Hepatocyte (in vitro differentiated cells): ENCODE measurements at regions not wholly inside any gene's neighbourhood (a gene's known extent, or its start where the extent isn't known, plus 50 kb on each side); places are given as distances from the start of the nearest gene placed in this dataset.

Source experiments
- DNase-seq: peaks from one replicate; pipeline ENCODE4 v3.0.0-alpha.2; 2016; ENCODE audit warnings: low spot score
- H2AFZ ChIP-seq: fragments of 200-600 bp; sonication (generic); 2 replicates; pipeline ENCODE4 v1.6.0; 2016; ENCODE audit warnings: antibody characterized with exemption, mild to moderate bottlenecking
- H3K27ac ChIP-seq: fragments of 200-600 bp; sonication (generic); 2 replicates; pipeline ENCODE4 v1.5.1; 2016; ENCODE audit warnings: mild to moderate bottlenecking
- H3K27me3 ChIP-seq: fragments of 200-600 bp; sonication (generic); 2 replicates; pipeline ENCODE4 v1.6.1; 2016
- H3K36me3 ChIP-seq: fragments of 200-600 bp; sonication (generic); replicated peaks from 2 replicates; pipeline ENCODE4 v1.5.1; 2016; ENCODE audit warnings: low read depth; ENCODE audit not compliant: insufficient read depth
- H3K4me1 ChIP-seq: fragments of 200-600 bp; sonication (generic); 2 replicates; pipeline ENCODE4 v1.5.1; 2016; ENCODE audit warnings: mild to moderate bottlenecking, moderate library complexity; ENCODE audit not compliant: insufficient read depth
- H3K4me2 ChIP-seq: fragments of 200-600 bp; sonication (generic); 2 replicates; pipeline ENCODE4 v1.6.0; 2016
- H3K4me3 ChIP-seq: fragments of 200-600 bp; sonication (generic); 2 replicates; pipeline ENCODE4 v1.5.1; 2016; ENCODE audit warnings: mild to moderate bottlenecking
- H3K79me2 ChIP-seq: fragments of 200-600 bp; sonication (generic); 2 replicates; pipeline ENCODE4 v1.6.0; 2017; ENCODE audit warnings: mild to moderate bottlenecking
- H3K9me2 ChIP-seq: fragments of 200-600 bp; sonication (generic); replicated peaks from 2 replicates; pipeline ENCODE4 v1.6.0; 2017; ENCODE audit warnings: mild to moderate bottlenecking; ENCODE audit not compliant: insufficient read depth
- H3K9me3 ChIP-seq: fragments of 200-600 bp; sonication (generic); 2 replicates; pipeline ENCODE4 v1.5.1; 2016; ENCODE audit warnings: low read depth, mild to moderate bottlenecking
- H4K20me1 ChIP-seq: fragments of 200-600 bp; sonication (generic); 2 replicates; pipeline ENCODE4 v1.6.0; 2016; ENCODE audit warnings: mild to moderate bottlenecking; ENCODE audit not compliant: insufficient read depth, poor library complexity, severe bottlenecking
- CTCF ChIP-seq: fragments of 200-600 bp; sonication (generic); IDR thresholded peaks from 2 replicates; pipeline ENCODE4 v1.5.1; 2016; ENCODE audit warnings: antibody characterized with exemption, mild to moderate bottlenecking; ENCODE audit not compliant: poor library complexity
- EZH2 ChIP-seq: fragments of 200-600 bp; sonication (generic); IDR thresholded peaks from 2 replicates; pipeline ENCODE4 v1.6.1; 2016; ENCODE audit warnings: antibody characterized with exemption, mild to moderate bottlenecking, borderline replicate concordance
- EZH2phosphoT487 ChIP-seq: fragments of 200-600 bp; sonication (generic); IDR thresholded peaks from one replicate; pipeline ENCODE4 v1.6.1; 2018; ENCODE audit warnings: antibody characterized with exemption, mild to moderate bottlenecking, low read depth, moderate library complexity; ENCODE audit not compliant: unreplicated experiment, severe bottlenecking
- WGBS: methylation state at CpG from one replicate; pipeline ENCODE4 v1.1.6; 2016; ENCODE audit warnings: low lambda C conversion rate; ENCODE audit errors: missing lambda C conversion rate; 5-methylcytosine and 5-hydroxymethylcytosine counted together

DNA sequence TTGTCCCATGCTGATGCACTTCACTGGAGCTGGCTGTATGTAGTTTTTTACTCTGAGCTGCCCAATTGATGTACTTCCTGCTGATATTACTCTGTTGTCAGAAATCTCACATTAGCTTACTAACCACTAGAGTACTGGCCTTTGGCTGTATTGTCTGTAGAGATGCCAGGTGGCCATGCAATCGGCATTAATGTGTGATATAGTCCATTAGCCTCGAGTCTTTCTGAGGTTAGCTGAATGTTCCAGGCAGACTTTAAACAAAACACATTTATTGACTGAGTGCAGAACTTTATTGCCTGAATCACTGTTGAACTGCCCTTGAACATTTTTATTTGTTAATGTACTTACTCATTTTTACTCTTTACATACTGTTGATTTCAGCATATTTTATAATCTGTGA is 335.2 kb downstream of the PCDH10 start:
- H3K9me3 ChIP-seq: no peaks in the 10 kb centered on the region
- H3K4me1 ChIP-seq: no peaks in the 10 kb centered on the region
- no peaks in the 10 kb centered on the region for H3K36me3 ChIP-seq
- H3K27ac ChIP-seq: no peak overlapping the region
- H4K20me1 ChIP-seq: no peaks in the 10 kb centered on the region
- H3K4me3 ChIP-seq: no peak overlapping the region
- no peaks in the 10 kb centered on the region for H3K79me2 ChIP-seq
- 54% methylated on average over 2 of the region's 2 CpGs for WGBS
- no peak for DNase-seq
- no peaks in the 10 kb centered on the region for H3K9me2 ChIP-seq
- TF ChIP-seq EZH2: no peak
- TF ChIP-seq EZH2phosphoT487: no peak
- no peak for TF ChIP-seq CTCF
- H2AFZ ChIP-seq: no peak overlapping the region
- H3K4me2 ChIP-seq: no peak overlapping the region
- H3K27me3 ChIP-seq: no peaks in the 10 kb centered on the region

GRCh38 chr4:133483600-133484246 is 334.6 kb downstream of the PCDH10 start:
- Histone ChIP-seq H3K9me3 (no peaks in the 10 kb centered on the region), H3K4me2 (no peak overlapping the region), H3K27me3 (no peaks in the 10 kb centered on the region), H3K27ac (no peak overlapping the region), H2AFZ (no peak overlapping the region), H4K20me1 (no peaks in the 10 kb centered on the region), H3K36me3 (no peaks in the 10 kb centered on the region), H3K4me3 (no peak overlapping the region), H3K9me2 (no peaks in the 10 kb centered on the region), H3K4me1 (no peaks in the 10 kb centered on the region), H3K79me2 (no peaks in the 10 kb centered on the region)
- peak; percentile 67 for DNase-seq
- no peak for TF ChIP-seq EZH2phosphoT487
- peak; percentile 54 for TF ChIP-seq CTCF
- WGBS: 55% methylated on average over 4 of the region's 4 CpGs

GRCh38 chr4:133476063-133476462 is 327.0 kb downstream of the PCDH10 start:
- 30% methylated on average over 1 of the region's 1 CpG for WGBS
- H3K4me2 ChIP-seq: no peak overlapping the region

More at GRCh38 chr4:133476063-133476462, 327.0 kb downstream of the PCDH10 start:
- Histone ChIP-seq H3K9me3 (no peaks in the 10 kb centered on the region), H3K4me1 (no peaks in the 10 kb centered on the region), H3K27ac (no peak overlapping the region), H3K9me2 (no peaks in the 10 kb centered on the region), H2AFZ (no peak overlapping the region), H4K20me1 (no peaks in the 10 kb centered on the region), H3K27me3 (no peaks in the 10 kb centered on the region), H3K79me2 (no peaks in the 10 kb centered on the region), H3K4me3 (no peak overlapping the region), H3K36me3 (no peaks in the 10 kb centered on the region)
- TF ChIP-seq CTCF (no peak), EZH2phosphoT487 (no peak), EZH2 (no peak)
- no peak for DNase-seq
